Neural progenitor cell (in vitro differentiated cells): ENCODE measurements at regions not wholly inside any gene's neighbourhood (a gene's known extent, or its start where the extent isn't known, plus 50 kb on each side); places are given as distances from the start of the nearest gene placed in this dataset.

ENCODE experiments used
- DNase-seq: peaks from one replicate; pipeline ENCODE4 v3.0.0-alpha.2; 2016; ENCODE audit warnings: low spot score
- H2AFZ ChIP-seq: fragments of 200-600 bp; sonication (generic); replicated peaks from 2 replicates; pipeline ENCODE4 v1.6.1; 2016; ENCODE audit warnings: antibody characterized with exemption
- H3F3A ChIP-seq: fragments of 200-600 bp; sonication (generic); 2 replicates; pipeline ENCODE4 v1.6.1; 2016; ENCODE audit warnings: antibody characterized with exemption, low read depth
- H3K27ac ChIP-seq: fragments of 200-600 bp; sonication (generic); 2 replicates; pipeline ENCODE4 v1.5.1; 2016; ENCODE audit warnings: mild to moderate bottlenecking
- H3K27me3 ChIP-seq: fragments of 200-600 bp; sonication (generic); 2 replicates; pipeline ENCODE4 v1.6.1; 2016; ENCODE audit warnings: mild to moderate bottlenecking, moderate library complexity
- H3K36me3 ChIP-seq: fragments of 200-600 bp; sonication (generic); 2 replicates; pipeline ENCODE4 v1.5.1; 2016
- H3K4me1 ChIP-seq: fragments of 200-600 bp; sonication (generic); 2 replicates; pipeline ENCODE4 v1.6.1; 2016; ENCODE audit warnings: mixed run types
- H3K4me2 ChIP-seq: fragments of 200-600 bp; sonication (generic); 2 replicates; pipeline ENCODE4 v1.6.1; 2016
- H3K4me3 ChIP-seq: fragments of 200-600 bp; sonication (generic); 2 replicates; pipeline ENCODE4 v1.5.1; 2016
- H3K79me2 ChIP-seq: fragments of 200-600 bp; sonication (generic); 2 replicates; pipeline ENCODE4 v1.6.1; 2016; ENCODE audit warnings: low read depth
- H3K9ac ChIP-seq: fragments of 200-600 bp; sonication (generic); 2 replicates; pipeline ENCODE4 v1.6.1; 2016
- H3K9me3 ChIP-seq: fragments of 200-600 bp; sonication (generic); 2 replicates; pipeline ENCODE4 v1.5.1; 2016; ENCODE audit warnings: low read depth
- H4K20me1 ChIP-seq: fragments of 200-600 bp; sonication (generic); 2 replicates; pipeline ENCODE4 v1.6.1; 2016; ENCODE audit warnings: low read depth
- H3K27ac Mint-ChIP-seq: 3 replicates; pipeline ENCODE4 v1.8.0; 2021; ENCODE audit warnings: mixed read lengths
- H3K27me3 Mint-ChIP-seq: 2 replicates; pipeline ENCODE4 v1.8.0; 2022; ENCODE audit warnings: low read depth, mild to moderate bottlenecking, inconsistent platforms, moderate library complexity, mixed read lengths; ENCODE audit not compliant: insufficient read depth
- H3K36me3 Mint-ChIP-seq: 3 replicates; pipeline ENCODE4 v1.8.0; 2021; ENCODE audit warnings: mixed read lengths
- H3K4me1 Mint-ChIP-seq: 3 replicates; pipeline ENCODE4 v1.8.0; 2021; ENCODE audit warnings: mixed read lengths
- H3K4me3 Mint-ChIP-seq: 3 replicates; pipeline ENCODE4 v1.8.0; 2021; ENCODE audit warnings: mild to moderate bottlenecking, moderate library complexity, mixed read lengths
- H3K9me3 Mint-ChIP-seq: 3 replicates; pipeline ENCODE4 v1.8.0; 2020; ENCODE audit warnings: mixed read lengths
- EZH2 ChIP-seq: fragments of 200-600 bp; sonication (generic); IDR thresholded peaks from 2 replicates; pipeline ENCODE4 v1.6.1; 2017; ENCODE audit warnings: antibody characterized with exemption, mild to moderate bottlenecking, moderate library complexity
- EZH2phosphoT487 ChIP-seq: fragments of 200-600 bp; sonication (generic); IDR thresholded peaks from 2 replicates; pipeline ENCODE4 v1.6.1; 2017; ENCODE audit warnings: antibody characterized with exemption
- TF ChIP-seq, protein P1 (sequence below): fragments of 200-600 bp; sonication (generic); IDR thresholded peaks from 2 replicates; pipeline ENCODE4 v1.5.1; 2017; ENCODE audit warnings: antibody characterized with exemption, mild to moderate bottlenecking

DNA sequence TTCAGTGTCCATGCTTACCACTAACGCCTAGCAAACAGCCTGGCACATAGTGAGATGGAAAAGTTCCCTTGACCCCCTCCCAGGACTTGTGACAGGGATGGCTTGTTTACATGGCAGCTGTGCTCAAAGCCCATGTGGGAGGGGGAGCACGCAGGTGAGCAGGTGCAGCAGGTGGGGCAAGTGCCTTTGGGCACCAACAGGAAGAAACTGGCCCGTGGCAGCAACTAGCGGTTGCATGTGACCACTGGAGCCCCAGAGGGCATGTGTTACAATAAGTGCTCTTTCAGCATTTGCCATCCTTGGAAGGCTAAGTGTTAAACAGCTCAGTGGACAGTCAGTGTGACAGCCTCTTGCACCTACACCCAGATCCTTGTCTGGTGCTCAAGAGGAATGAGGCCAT, 734.6 kb downstream of the TUSC7 start:
- H3K27ac Mint-ChIP-seq: no peak overlapping the region
- H3K79me2 ChIP-seq: no peaks in the 10 kb centered on the region
- no peak overlapping the region for H3K4me3 ChIP-seq

DNA sequence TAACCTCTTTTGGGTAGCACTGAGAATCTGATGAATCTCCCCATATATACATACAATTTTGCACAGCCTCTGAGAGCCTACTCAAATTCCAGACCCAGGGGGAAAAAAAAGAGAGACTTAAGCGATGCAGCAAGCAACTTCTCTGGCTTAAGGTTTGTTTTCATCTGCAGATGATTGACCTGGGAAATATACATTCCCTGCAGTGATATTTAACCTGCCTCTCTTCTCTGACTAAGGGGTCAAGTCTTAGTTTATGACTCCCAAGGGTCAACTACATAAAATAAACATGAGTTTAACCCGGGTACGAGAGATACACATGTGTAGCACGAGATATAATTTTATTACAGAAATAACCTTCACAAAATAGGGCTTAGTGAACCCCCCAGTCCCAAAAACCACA, 737.8 kb downstream of the TUSC7 start:
- no peaks in the 10 kb centered on the region for H4K20me1 ChIP-seq
- Mint-ChIP-seq H3K36me3 (no peaks in the 10 kb centered on the region), H3K27me3 (peaks cover 2% of the 10 kb centered on the region), H3K4me3 (no peak overlapping the region), H3K9me3 (no peaks in the 10 kb centered on the region), H3K4me1 (peaks cover 3% of the 10 kb centered on the region), H3K27ac (no peak overlapping the region)
- no peaks in the 10 kb centered on the region for H3K9me3 ChIP-seq
- no peak overlapping the region for H3K27ac ChIP-seq
- no peak overlapping the region for H3K4me2 ChIP-seq
- no peaks in the 10 kb centered on the region for H3K4me1 ChIP-seq
- no peaks in the 10 kb centered on the region for H3K36me3 ChIP-seq
- no peaks in the 10 kb centered on the region for H3K79me2 ChIP-seq
- H2AFZ ChIP-seq: no peak overlapping the region
- TF ChIP-seq, protein P1, sequence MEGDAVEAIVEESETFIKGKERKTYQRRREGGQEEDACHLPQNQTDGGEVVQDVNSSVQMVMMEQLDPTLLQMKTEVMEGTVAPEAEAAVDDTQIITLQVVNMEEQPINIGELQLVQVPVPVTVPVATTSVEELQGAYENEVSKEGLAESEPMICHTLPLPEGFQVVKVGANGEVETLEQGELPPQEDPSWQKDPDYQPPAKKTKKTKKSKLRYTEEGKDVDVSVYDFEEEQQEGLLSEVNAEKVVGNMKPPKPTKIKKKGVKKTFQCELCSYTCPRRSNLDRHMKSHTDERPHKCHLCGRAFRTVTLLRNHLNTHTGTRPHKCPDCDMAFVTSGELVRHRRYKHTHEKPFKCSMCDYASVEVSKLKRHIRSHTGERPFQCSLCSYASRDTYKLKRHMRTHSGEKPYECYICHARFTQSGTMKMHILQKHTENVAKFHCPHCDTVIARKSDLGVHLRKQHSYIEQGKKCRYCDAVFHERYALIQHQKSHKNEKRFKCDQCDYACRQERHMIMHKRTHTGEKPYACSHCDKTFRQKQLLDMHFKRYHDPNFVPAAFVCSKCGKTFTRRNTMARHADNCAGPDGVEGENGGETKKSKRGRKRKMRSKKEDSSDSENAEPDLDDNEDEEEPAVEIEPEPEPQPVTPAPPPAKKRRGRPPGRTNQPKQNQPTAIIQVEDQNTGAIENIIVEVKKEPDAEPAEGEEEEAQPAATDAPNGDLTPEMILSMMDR: no peak
- TF ChIP-seq EZH2phosphoT487: no peak
- no peak for TF ChIP-seq EZH2
- DNase-seq: no peak
- no peak overlapping the region for H3K4me3 ChIP-seq
- H3K27me3 ChIP-seq: no peaks in the 10 kb centered on the region
- no peak overlapping the region for H3K9ac ChIP-seq
- no peaks in the 10 kb centered on the region for H3F3A ChIP-seq

More for the DNA sequence above, 734.6 kb downstream of the TUSC7 start:
- DNase-seq: no peak
- Mint-ChIP-seq H3K27me3 (peaks cover 2% of the 10 kb centered on the region), H3K4me3 (no peak overlapping the region), H3K36me3 (no peaks in the 10 kb centered on the region), H3K4me1 (peaks cover 3% of the 10 kb centered on the region), H3K9me3 (no peaks in the 10 kb centered on the region)
- H3K4me1 ChIP-seq: peaks cover 9% of the 10 kb centered on the region
- H3K27me3 ChIP-seq: no peaks in the 10 kb centered on the region
- H3K27ac ChIP-seq: no peak overlapping the region
- H3K36me3 ChIP-seq: no peaks in the 10 kb centered on the region
- H3K4me2 ChIP-seq: no peak overlapping the region
- no peak overlapping the region for H2AFZ ChIP-seq
- H3K9me3 ChIP-seq: no peaks in the 10 kb centered on the region
- no peaks in the 10 kb centered on the region for H4K20me1 ChIP-seq
- TF ChIP-seq EZH2phosphoT487 (no peak), EZH2 (no peak)
- TF ChIP-seq, protein P1: no peak
- no peaks in the 10 kb centered on the region for H3F3A ChIP-seq
- no peak overlapping the region for H3K9ac ChIP-seq

DNA sequence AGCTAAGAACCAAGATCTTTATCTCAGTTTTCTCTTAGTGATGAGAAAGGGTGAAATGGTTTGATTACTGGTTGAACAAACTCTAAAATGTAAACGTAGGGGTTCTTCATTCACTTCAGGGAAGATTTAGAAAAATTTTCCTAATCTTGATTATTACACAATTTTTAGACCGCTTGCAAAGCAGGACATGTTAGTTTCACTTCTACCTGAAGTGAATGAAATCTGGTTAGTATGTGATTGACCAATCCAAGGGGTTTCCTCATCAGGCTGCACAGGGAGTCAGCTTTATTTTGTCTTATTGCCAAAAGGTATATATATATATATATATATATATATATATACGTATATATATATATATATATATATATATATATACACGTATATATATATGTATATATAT, 740.4 kb downstream of the TUSC7 start:
- H3K79me2 ChIP-seq: no peaks in the 10 kb centered on the region
- H3K36me3 Mint-ChIP-seq: no peaks in the 10 kb centered on the region
- H3K4me1 Mint-ChIP-seq: peaks cover 3% of the 10 kb centered on the region
- no peak overlapping the region for H3K4me3 Mint-ChIP-seq
- no peaks in the 10 kb centered on the region for H3K4me1 ChIP-seq
- peaks cover 2% of the 10 kb centered on the region for H3K27me3 Mint-ChIP-seq
- TF ChIP-seq EZH2: no peak
- TF ChIP-seq, protein P1: no peak
- no peak for TF ChIP-seq EZH2phosphoT487
- DNase-seq: no peak
- no peak overlapping the region for H3K9ac ChIP-seq
- no peak overlapping the region for H3K4me3 ChIP-seq
- H3F3A ChIP-seq: no peaks in the 10 kb centered on the region
- H3K27ac Mint-ChIP-seq: no peak overlapping the region
- H3K9me3 ChIP-seq: no peaks in the 10 kb centered on the region
- H3K36me3 ChIP-seq: no peaks in the 10 kb centered on the region
- no peak overlapping the region for H3K4me2 ChIP-seq
- H4K20me1 ChIP-seq: no peaks in the 10 kb centered on the region
- no peak overlapping the region for H2AFZ ChIP-seq
- H3K27me3 ChIP-seq: no peaks in the 10 kb centered on the region
- H3K27ac ChIP-seq: no peak overlapping the region
- H3K9me3 Mint-ChIP-seq: no peaks in the 10 kb centered on the region
